Endothelial cell of umbilical vein (primary cell): ENCODE measurements at regions not wholly inside any gene's neighbourhood (a gene's known extent, or its start where the extent isn't known, plus 50 kb on each side); places are given as distances from the start of the nearest gene placed in this dataset.

Source experiments
- BruUV-seq: library from RNA; stranded (reverse); fragments of 400-500 nt; replicated peaks from 2 replicates; lab custom pipeline; 2021; lab: Mats Ljungman, UMichigan
- CTCF ChIA-PET: fragments of 300-600, 350-600 bp; sonication (Branson Sonifier 250); formaldehyde crosslinking; loops from one replicate; lab custom pipeline; 2021; ENCODE audit warnings: antibody characterized with exemption, inconsistent platforms; lab: Charles Lee
- POLR2A ChIA-PET: fragments of 300-600, 350-600 bp; sonication (Branson Sonifier 250); formaldehyde crosslinking; loops from one replicate; lab custom pipeline; 2021; ENCODE audit warnings: antibody characterized with exemption, inconsistent platforms; lab: Charles Lee
- DNase-seq: peaks from one replicate; pipeline ENCODE4 v3.0.0-alpha.2; 2011; ENCODE audit warnings: low read depth, low spot score
- FAIRE-seq: peaks from 2 replicates; lab custom pipeline; 2011; peaks lifted over from hg19 to GRCh38; lab: Jason Lieb, UNC
- H2AFZ ChIP-seq: 2 replicates; pipeline ENCODE4 v1.6.0; 2012; ENCODE audit warnings: low read depth, low read length, control low read depth, inconsistent platforms
- H3K27ac ChIP-seq: 2 replicates; pipeline ENCODE4 v1.5.1; 2011; ENCODE audit warnings: low read depth, mild to moderate bottlenecking, control low read depth, low read length, moderate library complexity; ENCODE audit not compliant: insufficient read depth
- H3K27me3 ChIP-seq, 2 experiments: 2 replicates each; pipeline versions ENCODE4 v1.6.0 to v1.6.1; 2011; ENCODE audit warnings: low read length in 2 of 2, mixed read lengths in 1 of 2; ENCODE audit not compliant: control insufficient read depth in 2 of 2, insufficient read depth in 2 of 2
- H3K36me3 ChIP-seq, 2 experiments: 2 replicates in 1 of 2; 3 replicates in 1 of 2; pipeline ENCODE4 v1.5.1; 2011; ENCODE audit warnings: low read length in 2 of 2, mild to moderate bottlenecking in 1 of 2, moderate library complexity in 1 of 2; ENCODE audit not compliant: control insufficient read depth in 2 of 2, insufficient read depth in 2 of 2; ENCODE audit errors: extremely low read depth in 1 of 2
- H3K4me1 ChIP-seq: 3 replicates; pipeline ENCODE4 v1.5.1; 2011; ENCODE audit warnings: mild to moderate bottlenecking, low read length; ENCODE audit not compliant: control insufficient read depth, insufficient read depth; ENCODE audit errors: extremely low read depth
- H3K4me2 ChIP-seq: 2 replicates; pipeline ENCODE4 v1.6.1; 2011; ENCODE audit warnings: low read length, control low read depth, mixed read lengths; ENCODE audit not compliant: insufficient read depth
- H3K4me3 ChIP-seq, 3 experiments: fragments of 200-600 bp in 1 of 3; sonication (generic), shearing (Covaris generic) in 1 of 3; replicated peaks in 1 of 3; 2 replicates each; pipeline ENCODE4 v1.5.1; 2011 to 2016; ENCODE audit warnings: control low read depth in 3 of 3, low read length in 3 of 3, mild to moderate bottlenecking in 2 of 3, inconsistent platforms in 1 of 3, low read depth in 1 of 3, moderate library complexity in 1 of 3; ENCODE audit not compliant: insufficient read depth in 1 of 3
- H3K79me2 ChIP-seq: 2 replicates; pipeline ENCODE4 v1.6.0; 2012; ENCODE audit warnings: low read length, inconsistent platforms; ENCODE audit not compliant: control insufficient read depth, insufficient read depth
- H3K9ac ChIP-seq: replicated peaks from 2 replicates; pipeline ENCODE3; 2011; ENCODE audit warnings: low read length, control low read depth; ENCODE audit not compliant: insufficient read depth; ENCODE audit errors: extremely low read depth
- H3K9me1 ChIP-seq: replicated peaks from 3 replicates; pipeline ENCODE4 v1.6.0; 2011; ENCODE audit warnings: mild to moderate bottlenecking, low read length; ENCODE audit not compliant: control insufficient read depth, insufficient read depth; ENCODE audit errors: extremely low read depth
- H3K9me3 ChIP-seq: replicated peaks from 2 replicates; pipeline ENCODE4 v1.5.1; 2012; ENCODE audit warnings: low read length, inconsistent platforms; ENCODE audit not compliant: control insufficient read depth, insufficient read depth
- H4K20me1 ChIP-seq: replicated peaks from 2 replicates; pipeline ENCODE3; 2011; ENCODE audit warnings: mild to moderate bottlenecking, low read length; ENCODE audit not compliant: control insufficient read depth, insufficient read depth; ENCODE audit errors: extremely low read depth
- EZH2 ChIP-seq: IDR thresholded peaks from 2 replicates; pipeline ENCODE4 v1.6.1; 2012; ENCODE audit warnings: borderline replicate concordance, low read depth, mild to moderate bottlenecking, moderate library complexity, low read length, inconsistent platforms; ENCODE audit not compliant: severe bottlenecking
- FOS ChIP-seq: IDR thresholded peaks from 2 replicates; pipeline ENCODE4 v1.6.1; 2011; ENCODE audit warnings: mild to moderate bottlenecking, low read length, moderate library complexity, borderline replicate concordance; ENCODE audit not compliant: insufficient read depth
- GATA2 ChIP-seq: IDR thresholded peaks from 2 replicates; pipeline ENCODE4 v1.7.0; 2011; ENCODE audit warnings: low read depth, mild to moderate bottlenecking, moderate library complexity, mixed read lengths, low read length; ENCODE audit not compliant: insufficient read length, insufficient read depth
- JUN ChIP-seq: IDR thresholded peaks from 2 replicates; pipeline ENCODE4 v1.6.1; 2011; ENCODE audit warnings: borderline replicate concordance, low read depth; ENCODE audit not compliant: insufficient read length, insufficient read depth
- MAX ChIP-seq: IDR thresholded peaks from 2 replicates; pipeline ENCODE4 v1.6.1; 2011; ENCODE audit not compliant: insufficient read depth, insufficient read length
- MYC ChIP-seq: IDR thresholded peaks from one replicate; pipeline ENCODE4 v1.6.1; 2011; ENCODE audit warnings: mild to moderate bottlenecking, low read depth, low read length
- POLR2A ChIP-seq: IDR thresholded peaks from 2 replicates; pipeline ENCODE4 v1.6.1; 2012; ENCODE audit warnings: low read depth, mild to moderate bottlenecking, control low read depth, low read length
- POLR2AphosphoS5 ChIP-seq: IDR thresholded peaks from 2 replicates; pipeline ENCODE4 v1.6.1; 2012; ENCODE audit warnings: low read depth, mild to moderate bottlenecking, control low read depth, low read length, moderate library complexity; ENCODE audit not compliant: insufficient read depth
- dilution Hi-C: fragments of 300-500 bp; cut with MboI; formaldehyde crosslinking; loops from one replicate; pipeline ENCODE4 v1.15.0; 2019; ENCODE audit warnings: low sequenced_read_pairs; ENCODE audit not compliant: extremely low pct_ligation_motif_present
- intact Hi-C: fragments of 100-400 bp; cut with micrococcal nuclease; formaldehyde crosslinking; loops from one replicate; pipeline ENCODE4 v1.10.0; 2022
- TF ChIP-seq, protein P1 (sequence below), 2 donors: IDR thresholded peaks; 1 replicate in 1 of 2; 2 replicates in 1 of 2; pipeline ENCODE4 v1.5.1; 2011; ENCODE audit warnings: low read length in 2 of 2, mild to moderate bottlenecking in 2 of 2, moderate library complexity in 2 of 2, control low read depth in 1 of 2, inconsistent platforms in 1 of 2, low read depth in 1 of 2; ENCODE audit not compliant: insufficient read depth in 1 of 2; ENCODE audit errors: extremely low read depth in 1 of 2

GRCh38 chr1:29521438-29521715, 285.1 kb downstream of the PTPRU start:
- H3K27me3 ChIP-seq: no peaks in the 10 kb centered on the region
- no peak overlapping the region for H3K9ac ChIP-seq
- H3K36me3 ChIP-seq: no peaks in the 10 kb centered on the region
- no peak overlapping the region for H3K4me2 ChIP-seq
- dilution Hi-C loops (no loop called here), intact Hi-C loops (no loop called here)
- no peak overlapping the region for H3K27ac ChIP-seq
- no peak overlapping the region for H2AFZ ChIP-seq
- H3K4me1 ChIP-seq: no peaks in the 10 kb centered on the region
- TF ChIP-seq GATA2: no peak
- TF ChIP-seq, protein P1, sequence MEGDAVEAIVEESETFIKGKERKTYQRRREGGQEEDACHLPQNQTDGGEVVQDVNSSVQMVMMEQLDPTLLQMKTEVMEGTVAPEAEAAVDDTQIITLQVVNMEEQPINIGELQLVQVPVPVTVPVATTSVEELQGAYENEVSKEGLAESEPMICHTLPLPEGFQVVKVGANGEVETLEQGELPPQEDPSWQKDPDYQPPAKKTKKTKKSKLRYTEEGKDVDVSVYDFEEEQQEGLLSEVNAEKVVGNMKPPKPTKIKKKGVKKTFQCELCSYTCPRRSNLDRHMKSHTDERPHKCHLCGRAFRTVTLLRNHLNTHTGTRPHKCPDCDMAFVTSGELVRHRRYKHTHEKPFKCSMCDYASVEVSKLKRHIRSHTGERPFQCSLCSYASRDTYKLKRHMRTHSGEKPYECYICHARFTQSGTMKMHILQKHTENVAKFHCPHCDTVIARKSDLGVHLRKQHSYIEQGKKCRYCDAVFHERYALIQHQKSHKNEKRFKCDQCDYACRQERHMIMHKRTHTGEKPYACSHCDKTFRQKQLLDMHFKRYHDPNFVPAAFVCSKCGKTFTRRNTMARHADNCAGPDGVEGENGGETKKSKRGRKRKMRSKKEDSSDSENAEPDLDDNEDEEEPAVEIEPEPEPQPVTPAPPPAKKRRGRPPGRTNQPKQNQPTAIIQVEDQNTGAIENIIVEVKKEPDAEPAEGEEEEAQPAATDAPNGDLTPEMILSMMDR (IDR thresholded peaks at IDR 0.05; ENCODE audit: extremely low read depth in 1 of 2, insufficient read depth in 1 of 2, low read depth in 1 of 2, low read length in 2 of 2): no peak
- no peak for TF ChIP-seq MYC
- TF ChIP-seq JUN: no peak
- TF ChIP-seq POLR2A: no peak
- no peak for TF ChIP-seq EZH2
- no peak for TF ChIP-seq MAX
- no peak for TF ChIP-seq POLR2AphosphoS5
- no peak for TF ChIP-seq FOS
- ChIA-PET CTCF (no interaction called here), POLR2A (no interaction called here)
- H4K20me1 ChIP-seq: no peaks in the 10 kb centered on the region
- DNase-seq (no peak), FAIRE-seq (no peak)
- no TSS peak for BruUV-seq
- no peaks in the 10 kb centered on the region for H3K79me2 ChIP-seq
- no peaks in the 10 kb centered on the region for H3K9me3 ChIP-seq
- no peaks in the 10 kb centered on the region for H3K9me1 ChIP-seq
- H3K4me3 ChIP-seq: no peak overlapping the region
